K562 (cell line): ENCODE measurements at regions not wholly inside any gene's neighbourhood (a gene's known extent, or its start where the extent isn't known, plus 50 kb on each side); places are given as distances from the start of the nearest gene placed in this dataset.

ENCODE experiments used
- CTCF ChIP-seq, 3 experiments: IDR thresholded peaks in 2 of 3; conservative IDR thresholded peaks in 1 of 3; 2 replicates each; pipeline ENCODE4 v1.5.1; 2011 to 2012; ENCODE audit warnings: low read length in 3 of 3, mild to moderate bottlenecking in 3 of 3, control low read depth in 2 of 3, improper control_type of control experiment in 1 of 3, inconsistent platforms in 1 of 3, low read depth in 1 of 3, mixed read lengths in 1 of 3, moderate library complexity in 1 of 3; ENCODE audit not compliant: insufficient read depth in 2 of 3
- ESRRA ChIP-seq: fragments of 450-650 bp; IDR thresholded peaks from 2 replicates; pipeline ENCODE4 v1.6.1; 2014; ENCODE audit warnings: low read depth, mild to moderate bottlenecking, moderate library complexity, borderline replicate concordance
- EZH2 ChIP-seq: IDR thresholded peaks from 2 replicates; pipeline ENCODE4 v1.6.1; 2012; ENCODE audit warnings: low read depth, mild to moderate bottlenecking, inconsistent platforms, low read length, borderline replicate concordance
- MAFF ChIP-seq: IDR thresholded peaks from 2 replicates; pipeline ENCODE4 v1.6.1; 2012; ENCODE audit warnings: low read length, improper control_type of control experiment
- MAZ ChIP-seq, 2 experiments: fragments of 450-650 bp in 1 of 2; sonication (generic) in 1 of 2; formaldehyde crosslinking; IDR thresholded peaks in 1 of 2; conservative IDR thresholded peaks in 1 of 2; 2 replicates each; pipeline versions ENCODE4 v1.4.0 to v1.5.0; 2020; ENCODE audit warnings: mild to moderate bottlenecking in 1 of 2, missing genetic modification reagents in 1 of 2
- SMC3 ChIP-seq: conservative IDR thresholded peaks from 2 replicates; pipeline ENCODE4 v1.6.1; 2011; ENCODE audit warnings: low read depth, low read length, improper control_type of control experiment; ENCODE audit not compliant: insufficient read depth
- SREBF2 ChIP-seq: sonication (generic); formaldehyde crosslinking; IDR thresholded peaks from 2 replicates; pipeline ENCODE4 v1.4.0; 2020; ENCODE audit warnings: mild to moderate bottlenecking, missing genetic modification reagents
- ZBTB17 ChIP-seq: fragments of 450-650 bp; formaldehyde crosslinking; IDR thresholded peaks from 2 replicates; pipeline ENCODE4 v1.4.0; 2020; ENCODE audit warnings: mild to moderate bottlenecking
- ZFX ChIP-seq: sonication (generic); formaldehyde crosslinking; IDR thresholded peaks from 2 replicates; pipeline ENCODE4 v1.8.0; 2022; ENCODE audit warnings: mild to moderate bottlenecking, missing genetic modification reagents, moderate library complexity

GRCh38 chr2:226299771-226300170 is 499.8 kb downstream of the IRS1 start:
- TF ChIP-seq ZBTB17 (CRISPR knock-in tag) (no peak), CTCF (IDR thresholded peaks at IDR 0.05 in 2 of 3, conservative IDR thresholded peaks at IDR 0.05 in 1 of 3; ENCODE audit: insufficient read depth in 2 of 3, low read depth in 1 of 3, low read length in 3 of 3) (no peak), ESRRA (no peak), MAFF (no peak), MAZ (CRISPR knock-in tag; conservative IDR thresholded peaks at IDR 0.05 in 1 of 2, IDR thresholded peaks at IDR 0.05 in 1 of 2) (no peak), SREBF2 (CRISPR knock-in tag) (no peak), SMC3 (no peak), EZH2 (no peak), ZFX (CRISPR knock-in tag) (no peak)
